NCI-H748 (cell line): ENCODE measurements at regions not wholly inside any gene's neighbourhood (a gene's known extent, or its start where the extent isn't known, plus 50 kb on each side); places are given as distances from the start of the nearest gene placed in this dataset.

Source experiments
- DNase-seq: peaks from one replicate; lab custom pipeline; 2025; ENCODE audit not compliant: unreplicated experiment; lab: John Stamatoyannopoulos, UW

- peak; percentile 37 for DNase-seq
These were observed 926.3 kb downstream of the FSTL5 start for GRCh38 chr4:161237495-161237894.

- no peak for DNase-seq
These were observed 938.5 kb downstream of the FSTL5 start for GRCh38 chr4:161225327-161225726.

- DNase-seq = no peak
These were observed 940.9 kb downstream of the FSTL5 start for GRCh38 chr4:161222889-161223288.

- DNase-seq = peak; percentile 78
These were observed 955.2 kb downstream of the FSTL5 start for GRCh38 chr4:161208564-161208963.

GRCh38 chr4:161206528-161207080 lies 957.2 kb downstream of the FSTL5 start:
- DNase-seq = no peak

- DNase-seq = no peak
These were observed 959.9 kb downstream of the FSTL5 start for GRCh38 chr4:161203865-161204264.

- no peak for DNase-seq
These were observed 965.9 kb downstream of the FSTL5 start for GRCh38 chr4:161197912-161198311.

GRCh38 chr4:161197474-161197873 lies 966.3 kb downstream of the FSTL5 start:
- DNase-seq = no peak

- DNase-seq = no peak
These were observed 974.3 kb downstream of the FSTL5 start for GRCh38 chr4:161189286-161190134.

- no peak for DNase-seq
These were observed 975.2 kb downstream of the FSTL5 start for GRCh38 chr4:161188578-161188977.

GRCh38 chr4:161187569-161187968 lies 976.2 kb downstream of the FSTL5 start:
- no peak for DNase-seq

GRCh38 chr4:161186750-161187149 lies 977.0 kb downstream of the FSTL5 start:
- peak; percentile 40 for DNase-seq

GRCh38 chr4:161186012-161186411 lies 977.8 kb downstream of the FSTL5 start:
- no peak for DNase-seq

- DNase-seq = peak; percentile 1
These were observed 980.1 kb downstream of the FSTL5 start for GRCh38 chr4:161183729-161184128.

- no peak for DNase-seq
These were observed 980.9 kb downstream of the FSTL5 start for GRCh38 chr4:161182913-161183312.

GRCh38 chr4:161178310-161178709 lies 985.5 kb downstream of the FSTL5 start:
- DNase-seq = no peak

GRCh38 chr4:161172396-161173026 lies 991.3 kb downstream of the FSTL5 start:
- no peak for DNase-seq

GRCh38 chr4:161167539-161167938 lies 996.3 kb downstream of the FSTL5 start:
- DNase-seq = peak; percentile 82

- DNase-seq = no peak
These were observed 1003.1 kb downstream of the FSTL5 start for GRCh38 chr4:161160718-161161117.

- no peak for DNase-seq
These were observed 1015.7 kb downstream of the FSTL5 start for GRCh38 chr4:161148051-161148450.

GRCh38 chr4:161143375-161143774 lies 1020.4 kb downstream of the FSTL5 start:
- DNase-seq = no peak

- DNase-seq = no peak
These were observed 1029.0 kb downstream of the FSTL5 start for GRCh38 chr4:161134795-161135194.
